ENCODE measurements at regions not wholly inside any gene's neighbourhood (a gene's known extent, or its start where the extent isn't known, plus 50 kb on each side); places are given as distances from the start of the nearest gene placed in this dataset.

DNA sequence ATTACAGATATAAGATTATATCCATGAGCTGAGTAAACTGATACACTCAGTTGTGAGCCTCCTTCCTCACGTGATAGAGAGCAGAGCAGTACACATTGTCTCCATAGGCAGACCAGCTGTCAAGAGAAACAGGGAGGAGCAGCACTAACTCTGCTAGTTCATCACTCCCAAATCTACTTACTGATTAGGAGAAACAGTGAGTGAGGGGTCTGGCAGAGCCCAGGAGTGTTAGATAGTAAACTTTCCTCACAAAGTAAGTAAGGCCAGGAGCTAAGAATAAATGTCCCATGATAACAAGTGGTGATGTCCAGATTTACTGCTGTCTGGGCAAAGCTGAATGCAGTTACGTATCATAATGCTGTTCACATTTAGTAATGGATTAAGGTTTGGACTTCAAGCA is 168.6 kb upstream of the KCNK2 start:
- TF ChIP-seq, protein P1, sequence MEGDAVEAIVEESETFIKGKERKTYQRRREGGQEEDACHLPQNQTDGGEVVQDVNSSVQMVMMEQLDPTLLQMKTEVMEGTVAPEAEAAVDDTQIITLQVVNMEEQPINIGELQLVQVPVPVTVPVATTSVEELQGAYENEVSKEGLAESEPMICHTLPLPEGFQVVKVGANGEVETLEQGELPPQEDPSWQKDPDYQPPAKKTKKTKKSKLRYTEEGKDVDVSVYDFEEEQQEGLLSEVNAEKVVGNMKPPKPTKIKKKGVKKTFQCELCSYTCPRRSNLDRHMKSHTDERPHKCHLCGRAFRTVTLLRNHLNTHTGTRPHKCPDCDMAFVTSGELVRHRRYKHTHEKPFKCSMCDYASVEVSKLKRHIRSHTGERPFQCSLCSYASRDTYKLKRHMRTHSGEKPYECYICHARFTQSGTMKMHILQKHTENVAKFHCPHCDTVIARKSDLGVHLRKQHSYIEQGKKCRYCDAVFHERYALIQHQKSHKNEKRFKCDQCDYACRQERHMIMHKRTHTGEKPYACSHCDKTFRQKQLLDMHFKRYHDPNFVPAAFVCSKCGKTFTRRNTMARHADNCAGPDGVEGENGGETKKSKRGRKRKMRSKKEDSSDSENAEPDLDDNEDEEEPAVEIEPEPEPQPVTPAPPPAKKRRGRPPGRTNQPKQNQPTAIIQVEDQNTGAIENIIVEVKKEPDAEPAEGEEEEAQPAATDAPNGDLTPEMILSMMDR (IDR thresholded peaks at IDR 0.05; ENCODE audit: low read depth, low read length) = no peak
- no peak for TF ChIP-seq EZH2phosphoT487 (IDR thresholded peaks at IDR 0.05; ENCODE audit: low read depth)

All from OCI-LY3 (cell line).